NB4 (cell line): ENCODE measurements at regions not wholly inside any gene's neighbourhood (a gene's known extent, or its start where the extent isn't known, plus 50 kb on each side); places are given as distances from the start of the nearest gene placed in this dataset.

Source experiments
- CTCF ChIP-seq: IDR thresholded peaks from one replicate; pipeline ENCODE4 v1.5.1; 2012; ENCODE audit warnings: low read depth, low read length
- MAX ChIP-seq: IDR thresholded peaks from 2 replicates; pipeline ENCODE4 v1.6.1; 2011; ENCODE audit warnings: low read depth, low read length
- POLR2A ChIP-seq: IDR thresholded peaks from 2 replicates; pipeline ENCODE4 v1.6.1; 2011; ENCODE audit warnings: mild to moderate bottlenecking; ENCODE audit not compliant: insufficient read length; ENCODE audit errors: extremely low read depth

DNA sequence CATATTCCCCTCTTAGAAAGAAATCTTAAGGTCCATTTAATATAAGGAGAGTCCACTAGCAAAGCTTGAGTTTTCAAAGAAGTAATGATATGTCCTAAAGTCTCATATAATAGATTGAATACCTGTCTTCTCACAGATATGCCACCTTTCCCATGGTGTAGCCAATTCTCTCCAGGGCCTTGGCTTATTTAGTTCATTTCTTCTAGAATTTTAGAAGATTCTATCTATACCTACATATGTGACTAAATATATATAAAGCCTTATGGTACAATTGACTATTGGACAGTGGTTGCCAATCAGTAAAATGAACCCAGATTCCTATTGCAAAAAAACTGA is 370.7 kb upstream of the MAF start:
- TF ChIP-seq POLR2A (no peak), CTCF (no peak), MAX (no peak)
